A673 (cell line): ENCODE measurements at regions not wholly inside any gene's neighbourhood (a gene's known extent, or its start where the extent isn't known, plus 50 kb on each side); places are given as distances from the start of the nearest gene placed in this dataset.

ENCODE experiments used
- BruUV-seq: library from RNA; stranded (reverse); fragments of 400-500 nt; replicated peaks from 2 replicates; lab custom pipeline; 2021; lab: Mats Ljungman, UMichigan
- CTCF ChIA-PET: fragments of 300-600 bp; sonication (Branson Sonifier 250); formaldehyde crosslinking; loops from one replicate; lab custom pipeline; 2022; ENCODE audit warnings: antibody characterized with exemption; lab: Charles Lee
- POLR2A ChIA-PET: fragments of 300-600 bp; sonication (Branson Sonifier 250); formaldehyde crosslinking; loops from one replicate; lab custom pipeline; 2022; ENCODE audit warnings: antibody characterized with exemption; ENCODE audit not compliant: low non-redundant PET; lab: Charles Lee
- DNase-seq: peaks from one replicate; pipeline ENCODE4 v3.0.0-alpha.2; 2015; ENCODE audit warnings: low spot score
- H3K27ac ChIP-seq: fragments of 200-600 bp; sonication (generic); 2 replicates; pipeline ENCODE4 v1.5.1; 2016; ENCODE audit warnings: mixed run types, low read depth, mild to moderate bottlenecking, mixed read lengths, antibody characterized with exemption, low read length; ENCODE audit not compliant: poor library complexity, severe bottlenecking
- H3K27me3 ChIP-seq: fragments of 200-600 bp; sonication (generic); replicated peaks from 2 replicates; pipeline ENCODE4 v1.6.1; 2017; ENCODE audit warnings: mixed run types, low read depth, mild to moderate bottlenecking, mixed read lengths, antibody characterized with exemption, low read length; ENCODE audit not compliant: insufficient read depth, poor library complexity
- H3K36me3 ChIP-seq: fragments of 200-600 bp; sonication (generic); 2 replicates; pipeline ENCODE4 v1.6.1; 2016; ENCODE audit warnings: mixed run types, mild to moderate bottlenecking, mixed read lengths, antibody characterized with exemption, low read length; ENCODE audit not compliant: insufficient read depth, poor library complexity, severe bottlenecking
- H3K4me1 ChIP-seq: fragments of 200-600 bp; sonication (generic); 2 replicates; pipeline ENCODE4 v1.6.1; 2017; ENCODE audit warnings: mixed run types, mild to moderate bottlenecking, mixed read lengths, antibody characterized with exemption, low read length; ENCODE audit not compliant: insufficient read depth, poor library complexity, severe bottlenecking
- H3K4me3 ChIP-seq: fragments of 200-600 bp; sonication (generic); 2 replicates; pipeline ENCODE4 v1.5.1; 2016; ENCODE audit warnings: low read depth, mixed run types, mild to moderate bottlenecking, mixed read lengths, low read length; ENCODE audit not compliant: poor library complexity, severe bottlenecking
- H3K9me3 ChIP-seq: fragments of 200-600 bp; sonication (generic); 2 replicates; pipeline ENCODE4 v1.6.1; 2016; ENCODE audit warnings: mixed run types, low read depth, mild to moderate bottlenecking, mixed read lengths, antibody characterized with exemption, low read length; ENCODE audit not compliant: poor library complexity, severe bottlenecking
- EZH2 ChIP-seq: fragments of 200-600 bp; sonication (generic); IDR thresholded peaks from 2 replicates; pipeline ENCODE4 v1.6.1; 2017; ENCODE audit warnings: borderline replicate concordance, low read depth, mild to moderate bottlenecking, mixed read lengths, antibody characterized with exemption, low read length; ENCODE audit not compliant: poor library complexity, severe bottlenecking
- intact Hi-C: fragments of 100-400 bp; cut with micrococcal nuclease; formaldehyde crosslinking; loops from one replicate; pipeline ENCODE4 v1.10.0; 2022; ENCODE audit not compliant: unreplicated experiment
- TF ChIP-seq, protein P1 (sequence below): fragments of 300-800, 200-600 bp; sonication (generic); conservative IDR thresholded peaks from 2 replicates; pipeline ENCODE4 v1.5.1; 2017; ENCODE audit warnings: low read depth, mild to moderate bottlenecking, antibody characterized with exemption, low read length, moderate library complexity, mixed read lengths

DNA sequence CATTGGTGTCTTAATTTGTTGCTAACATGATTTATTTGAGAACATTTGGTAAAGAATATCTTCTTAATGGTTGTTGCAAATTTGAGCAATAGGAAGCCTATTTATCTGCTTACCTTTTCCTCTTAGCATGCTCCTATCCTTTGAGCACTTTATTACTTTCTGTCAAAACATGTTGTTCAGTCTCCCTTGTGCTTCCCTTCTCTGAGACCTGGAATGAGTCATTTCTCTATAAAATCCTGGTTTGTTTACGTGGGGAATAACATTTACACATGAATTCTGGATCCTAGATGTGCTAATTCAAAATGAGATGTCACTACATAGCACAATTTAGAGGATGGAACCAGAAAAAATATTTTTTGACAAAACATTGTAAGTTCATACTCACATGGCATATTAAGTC is 844.0 kb upstream of the LRFN5 start:
- no TSS peak for BruUV-seq
- H3K4me1 ChIP-seq: no peaks in the 10 kb centered on the region
- TF ChIP-seq, protein P1, sequence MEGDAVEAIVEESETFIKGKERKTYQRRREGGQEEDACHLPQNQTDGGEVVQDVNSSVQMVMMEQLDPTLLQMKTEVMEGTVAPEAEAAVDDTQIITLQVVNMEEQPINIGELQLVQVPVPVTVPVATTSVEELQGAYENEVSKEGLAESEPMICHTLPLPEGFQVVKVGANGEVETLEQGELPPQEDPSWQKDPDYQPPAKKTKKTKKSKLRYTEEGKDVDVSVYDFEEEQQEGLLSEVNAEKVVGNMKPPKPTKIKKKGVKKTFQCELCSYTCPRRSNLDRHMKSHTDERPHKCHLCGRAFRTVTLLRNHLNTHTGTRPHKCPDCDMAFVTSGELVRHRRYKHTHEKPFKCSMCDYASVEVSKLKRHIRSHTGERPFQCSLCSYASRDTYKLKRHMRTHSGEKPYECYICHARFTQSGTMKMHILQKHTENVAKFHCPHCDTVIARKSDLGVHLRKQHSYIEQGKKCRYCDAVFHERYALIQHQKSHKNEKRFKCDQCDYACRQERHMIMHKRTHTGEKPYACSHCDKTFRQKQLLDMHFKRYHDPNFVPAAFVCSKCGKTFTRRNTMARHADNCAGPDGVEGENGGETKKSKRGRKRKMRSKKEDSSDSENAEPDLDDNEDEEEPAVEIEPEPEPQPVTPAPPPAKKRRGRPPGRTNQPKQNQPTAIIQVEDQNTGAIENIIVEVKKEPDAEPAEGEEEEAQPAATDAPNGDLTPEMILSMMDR: no peak
- peaks cover 3% of the 10 kb centered on the region for H3K9me3 ChIP-seq
- intact Hi-C loops: no loop called here
- no peaks in the 10 kb centered on the region for H3K27me3 ChIP-seq
- ChIA-PET CTCF (no interaction called here), POLR2A (no interaction called here)
- no peaks in the 10 kb centered on the region for H3K36me3 ChIP-seq
- H3K4me3 ChIP-seq: no peak overlapping the region
- no peak for DNase-seq
- H3K27ac ChIP-seq: no peak overlapping the region

DNA sequence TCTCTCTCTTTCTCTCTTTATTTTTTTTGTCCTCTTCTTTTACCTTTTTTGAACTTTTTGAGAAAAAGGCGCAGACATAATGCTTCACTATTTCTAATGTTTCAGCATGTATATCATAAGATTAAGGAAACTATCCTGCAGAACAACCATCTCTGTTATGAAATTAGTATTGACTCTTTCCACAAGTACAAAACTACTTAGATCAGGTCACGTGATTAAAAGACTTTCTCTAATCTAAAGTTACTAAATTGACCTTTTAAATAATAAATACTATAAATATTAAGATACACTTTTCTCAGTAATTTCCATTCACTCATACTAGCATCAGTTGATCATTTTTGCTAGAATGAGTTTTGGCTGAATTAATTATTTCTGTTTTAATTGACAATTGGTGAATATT is 844.5 kb upstream of the LRFN5 start:
- CTCF ChIA-PET: no interaction called here
- Histone ChIP-seq H3K9me3 (peaks cover 3% of the 10 kb centered on the region), H3K4me1 (no peaks in the 10 kb centered on the region), H3K27me3 (no peaks in the 10 kb centered on the region), H3K36me3 (no peaks in the 10 kb centered on the region), H3K27ac (no peak overlapping the region), H3K4me3 (no peak overlapping the region)
- intact Hi-C loops: no loop called here
- DNase-seq: no peak
- BruUV-seq: no TSS peak
- TF ChIP-seq, protein P1: no peak
- no peak for TF ChIP-seq EZH2
- POLR2A ChIA-PET: no interaction called here

DNA sequence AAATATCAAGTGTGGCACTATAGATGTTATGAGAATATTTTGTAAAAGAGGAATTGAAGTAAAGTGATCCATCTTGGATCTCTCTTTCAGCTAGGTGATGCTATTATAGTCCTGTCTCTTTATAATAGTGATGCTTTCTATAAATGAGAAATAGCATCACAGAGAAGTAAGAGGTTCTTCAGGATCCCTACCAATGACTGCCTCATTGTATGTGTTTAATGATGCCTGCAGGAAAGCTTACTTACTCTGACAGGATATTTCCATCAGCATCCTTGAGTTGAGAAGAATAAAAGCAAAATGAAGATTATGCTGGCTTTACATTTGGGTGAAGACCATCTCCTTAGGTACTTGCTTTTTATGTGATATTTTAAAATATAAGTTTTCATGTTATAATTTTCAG is 846.0 kb upstream of the LRFN5 start:
- no peak overlapping the region for H3K4me3 ChIP-seq
- no peaks in the 10 kb centered on the region for H3K27me3 ChIP-seq
- H3K36me3 ChIP-seq: no peaks in the 10 kb centered on the region
- no peaks in the 10 kb centered on the region for H3K4me1 ChIP-seq
- H3K9me3 ChIP-seq: peaks cover 3% of the 10 kb centered on the region
- TF ChIP-seq, protein P1: no peak
- no peak for TF ChIP-seq EZH2
- no peak for DNase-seq
- intact Hi-C loops: no loop called here
- H3K27ac ChIP-seq: no peak overlapping the region
- BruUV-seq: no TSS peak
- POLR2A ChIA-PET: no interaction called here
- CTCF ChIA-PET: no interaction called here
